Memory B cell (primary cell): ENCODE measurements at regions not wholly inside any gene's neighbourhood (a gene's known extent, or its start where the extent isn't known, plus 50 kb on each side); places are given as distances from the start of the nearest gene placed in this dataset.

Source experiments
- ATAC-seq: fragments of 150-1000 bp; cut with Tn5 transposase; 2 replicates; pipeline ENCODE4 v1.10.0; 2021; ENCODE audit warnings: low read depth, mild to moderate bottlenecking, moderate library complexity
- DNase-seq, 2 donors: peaks; one replicate each; pipeline ENCODE4 v3.0.0; 2022; ENCODE audit warnings: low spot score in 2 of 2
- H3K27ac Mint-ChIP-seq: one replicate; pipeline ENCODE4 v1.8.0; 2022; ENCODE audit warnings: mild to moderate bottlenecking, moderate library complexity, mixed read lengths
- H3K27me3 Mint-ChIP-seq: one replicate; pipeline ENCODE4 v1.8.0; 2022; ENCODE audit warnings: mixed read lengths
- H3K36me3 Mint-ChIP-seq: one replicate; pipeline ENCODE4 v1.8.0; 2022; ENCODE audit warnings: mild to moderate bottlenecking, mixed read lengths
- H3K4me1 Mint-ChIP-seq: one replicate; pipeline ENCODE4 v1.8.0; 2022; ENCODE audit warnings: mixed read lengths
- H3K4me3 Mint-ChIP-seq: one replicate; pipeline ENCODE4 v1.8.0; 2022; ENCODE audit warnings: mild to moderate bottlenecking, moderate library complexity, mixed read lengths
- H3K9me3 Mint-ChIP-seq: one replicate; pipeline ENCODE4 v1.8.0; 2022; ENCODE audit warnings: mixed read lengths

GRCh38 chr5:147050172-147050571 lies 171.6 kb upstream of the PPP2R2B start:
- no peak overlapping the region for H3K27ac Mint-ChIP-seq
- H3K27me3 Mint-ChIP-seq, result peaks cover 1% of the 10 kb centered on the region
- H3K9me3 Mint-ChIP-seq, result no peaks in the 10 kb centered on the region
- DNase-seq (no peak), ATAC-seq (no peak)
- H3K36me3 Mint-ChIP-seq, result no peaks in the 10 kb centered on the region
- no peaks in the 10 kb centered on the region for H3K4me1 Mint-ChIP-seq
- H3K4me3 Mint-ChIP-seq, result no peak overlapping the region

DNA sequence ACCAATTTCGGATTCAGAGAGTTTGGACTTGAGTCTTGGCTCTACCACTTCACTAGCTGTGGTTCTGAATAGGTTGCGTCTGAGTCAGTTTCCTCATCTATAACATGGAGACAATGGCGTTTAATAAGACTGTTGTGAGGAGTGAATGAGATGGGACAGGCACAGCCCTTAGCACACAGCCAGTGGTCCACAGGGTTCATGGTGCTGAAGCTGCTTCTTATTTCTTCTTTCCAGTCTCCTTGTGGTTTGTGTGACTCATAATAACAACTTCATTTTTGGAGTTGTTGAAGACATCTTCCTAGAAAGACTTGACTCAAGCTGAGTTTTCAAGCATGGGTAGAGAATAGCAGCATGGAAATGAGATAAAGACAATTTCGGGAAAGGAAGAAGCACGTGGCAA lies 172.6 kb upstream of the PPP2R2B start:
- no peak overlapping the region for H3K4me3 Mint-ChIP-seq
- no peak overlapping the region for H3K27ac Mint-ChIP-seq
- no peaks in the 10 kb centered on the region for H3K4me1 Mint-ChIP-seq
- DNase-seq (no peak), ATAC-seq (no peak)
- H3K9me3 Mint-ChIP-seq, result no peaks in the 10 kb centered on the region
- no peaks in the 10 kb centered on the region for H3K36me3 Mint-ChIP-seq
- peaks cover 1% of the 10 kb centered on the region for H3K27me3 Mint-ChIP-seq

GRCh38 chr5:147052519-147052918 lies 174.0 kb upstream of the PPP2R2B start:
- H3K4me1 Mint-ChIP-seq, result no peaks in the 10 kb centered on the region
- H3K27me3 Mint-ChIP-seq, result peaks cover 1% of the 10 kb centered on the region
- no peaks in the 10 kb centered on the region for H3K9me3 Mint-ChIP-seq
- DNase-seq (no peak), ATAC-seq (no peak)
- no peak overlapping the region for H3K27ac Mint-ChIP-seq
- H3K36me3 Mint-ChIP-seq, result no peaks in the 10 kb centered on the region
- no peak overlapping the region for H3K4me3 Mint-ChIP-seq

DNA sequence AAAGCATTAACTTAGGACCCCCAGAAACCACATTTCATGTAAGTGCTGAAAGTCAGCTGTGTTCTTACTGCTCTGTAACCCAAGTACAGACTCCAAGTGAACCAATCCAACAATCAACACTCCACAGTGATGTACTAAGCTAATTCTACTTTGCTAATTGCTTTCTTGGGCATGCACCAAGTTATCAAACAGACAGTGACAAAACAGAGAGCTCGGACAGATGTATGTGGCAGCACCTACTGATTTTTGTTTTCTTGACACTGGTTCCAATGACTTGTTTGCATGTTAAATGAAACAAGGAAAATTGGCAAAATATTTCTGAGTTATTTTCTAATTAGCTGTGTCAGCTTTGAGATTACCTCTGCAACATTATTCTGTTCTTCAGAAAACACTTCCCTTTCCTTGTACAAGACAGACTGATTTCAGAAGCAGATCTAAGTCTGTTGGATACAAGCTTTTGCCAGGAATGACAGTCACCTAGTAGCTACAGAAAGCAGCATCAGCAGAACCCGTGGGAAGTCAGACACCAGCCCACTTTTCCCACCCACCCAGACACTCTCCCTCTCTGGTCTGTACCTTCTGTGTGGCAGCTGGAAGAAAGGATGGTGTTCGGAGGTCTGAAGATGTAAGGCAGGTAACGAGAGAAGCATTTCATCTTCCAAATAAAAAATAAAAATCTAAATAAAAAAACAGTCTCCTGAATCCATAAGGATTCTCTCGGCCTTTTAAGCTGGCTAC lies 176.7 kb upstream of the PPP2R2B start:
- no peaks in the 10 kb centered on the region for H3K9me3 Mint-ChIP-seq
- ATAC-seq, result no peak
- no peaks in the 10 kb centered on the region for H3K4me1 Mint-ChIP-seq
- no peak for DNase-seq
- H3K27ac Mint-ChIP-seq, result no peak overlapping the region
- no peaks in the 10 kb centered on the region for H3K36me3 Mint-ChIP-seq
- H3K27me3 Mint-ChIP-seq, result no peaks in the 10 kb centered on the region
- H3K4me3 Mint-ChIP-seq, result no peak overlapping the region

- Mint-ChIP-seq H3K4me3 (no peak overlapping the region), H3K27ac (no peak overlapping the region)
Observed at GRCh38 chr5:147055850-147056566, 177.5 kb upstream of the PPP2R2B start.

GRCh38 chr5:147057051-147057450 lies 177.8 kb upstream of the STK32A start:
- Mint-ChIP-seq H3K27ac (no peak overlapping the region), H3K27me3 (no peaks in the 10 kb centered on the region), H3K36me3 (no peaks in the 10 kb centered on the region), H3K9me3 (no peaks in the 10 kb centered on the region), H3K4me1 (no peaks in the 10 kb centered on the region), H3K4me3 (no peak overlapping the region)
- DNase-seq (no peak), ATAC-seq (no peak)

More at GRCh38 chr5:147055850-147056566, 177.5 kb upstream of the PPP2R2B start:
- H3K9me3 Mint-ChIP-seq, result no peaks in the 10 kb centered on the region
- no peaks in the 10 kb centered on the region for H3K4me1 Mint-ChIP-seq
- no peak for DNase-seq
- no peaks in the 10 kb centered on the region for H3K36me3 Mint-ChIP-seq
- ATAC-seq, result no peak
- H3K27me3 Mint-ChIP-seq, result no peaks in the 10 kb centered on the region

GRCh38 chr5:147061431-147061830 lies 173.4 kb upstream of the STK32A start:
- Mint-ChIP-seq H3K4me1 (no peaks in the 10 kb centered on the region), H3K36me3 (no peaks in the 10 kb centered on the region), H3K9me3 (peaks cover 6% of the 10 kb centered on the region), H3K27me3 (peaks cover 1% of the 10 kb centered on the region), H3K27ac (no peak overlapping the region), H3K4me3 (no peak overlapping the region)
- ATAC-seq (no peak), DNase-seq (no peak)

- Mint-ChIP-seq H3K27me3 (peaks cover 1% of the 10 kb centered on the region), H3K4me1 (no peaks in the 10 kb centered on the region), H3K27ac (no peak overlapping the region), H3K9me3 (peaks cover 8% of the 10 kb centered on the region), H3K36me3 (no peaks in the 10 kb centered on the region), H3K4me3 (no peak overlapping the region)
- no peak for ATAC-seq
- no peak for DNase-seq
Observed at GRCh38 chr5:147062427-147062826, 172.4 kb upstream of the STK32A start.

DNA sequence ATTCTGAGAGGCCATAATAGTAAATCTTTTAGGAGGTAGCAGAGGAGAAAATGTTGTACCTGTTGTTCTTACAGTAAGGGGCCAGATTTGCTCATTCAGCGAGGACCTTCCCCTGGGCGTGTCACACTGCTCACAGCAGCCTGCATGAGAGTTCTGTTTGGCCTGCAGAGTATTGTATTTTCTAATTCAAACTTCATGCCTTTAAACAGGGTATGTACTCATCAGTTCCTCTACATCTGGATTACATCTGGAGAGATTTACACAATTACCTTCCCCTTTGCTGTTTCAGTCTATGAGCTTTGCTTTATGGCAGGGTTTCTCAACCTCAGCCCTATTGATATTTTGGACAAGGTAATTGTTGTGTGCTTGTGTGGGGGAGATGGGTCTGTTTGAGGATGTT lies 170.9 kb upstream of the STK32A start:
- peaks cover 8% of the 10 kb centered on the region for H3K9me3 Mint-ChIP-seq
- no peak overlapping the region for H3K4me3 Mint-ChIP-seq
- H3K27me3 Mint-ChIP-seq, result peaks cover 1% of the 10 kb centered on the region
- no peak overlapping the region for H3K27ac Mint-ChIP-seq
- ATAC-seq (no peak), DNase-seq (no peak)
- no peaks in the 10 kb centered on the region for H3K36me3 Mint-ChIP-seq
- H3K4me1 Mint-ChIP-seq, result no peaks in the 10 kb centered on the region

- no peak overlapping the region for H3K27ac Mint-ChIP-seq
- H3K4me1 Mint-ChIP-seq, result no peaks in the 10 kb centered on the region
- no peak for ATAC-seq
- no peaks in the 10 kb centered on the region for H3K36me3 Mint-ChIP-seq
- no peak for DNase-seq
- peaks cover 8% of the 10 kb centered on the region for H3K9me3 Mint-ChIP-seq
- H3K27me3 Mint-ChIP-seq, result peaks cover 1% of the 10 kb centered on the region
- H3K4me3 Mint-ChIP-seq, result no peak overlapping the region
Observed at GRCh38 chr5:147065071-147065470, 169.8 kb upstream of the STK32A start.

GRCh38 chr5:147068998-147069397 lies 165.8 kb upstream of the STK32A start:
- no peaks in the 10 kb centered on the region for H3K4me1 Mint-ChIP-seq
- no peak overlapping the region for H3K27ac Mint-ChIP-seq
- no peak for DNase-seq
- no peak for ATAC-seq
- H3K36me3 Mint-ChIP-seq, result no peaks in the 10 kb centered on the region
- peaks cover 7% of the 10 kb centered on the region for H3K9me3 Mint-ChIP-seq
- no peaks in the 10 kb centered on the region for H3K27me3 Mint-ChIP-seq
- no peak overlapping the region for H3K4me3 Mint-ChIP-seq

DNA sequence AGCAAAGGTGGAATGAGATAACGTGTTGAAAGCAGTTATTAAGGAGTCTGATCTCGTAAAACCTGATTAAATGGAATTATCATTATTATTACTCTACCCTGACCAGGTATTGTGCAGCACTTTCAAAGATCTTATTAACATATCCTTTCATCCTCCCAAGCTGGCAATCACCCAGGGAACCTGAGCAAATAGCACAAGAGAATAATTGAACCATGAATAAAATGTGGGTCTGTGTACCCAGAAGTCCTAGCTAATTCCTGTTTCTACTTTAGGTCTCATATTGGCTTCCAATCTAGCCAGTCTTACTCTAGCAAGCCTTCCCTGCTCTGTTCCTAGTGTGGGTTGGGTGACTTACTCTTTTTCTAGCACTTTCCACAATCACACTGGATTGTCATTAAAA lies 162.2 kb upstream of the STK32A start:
- Mint-ChIP-seq H3K27me3 (no peaks in the 10 kb centered on the region), H3K36me3 (no peaks in the 10 kb centered on the region)

DNA sequence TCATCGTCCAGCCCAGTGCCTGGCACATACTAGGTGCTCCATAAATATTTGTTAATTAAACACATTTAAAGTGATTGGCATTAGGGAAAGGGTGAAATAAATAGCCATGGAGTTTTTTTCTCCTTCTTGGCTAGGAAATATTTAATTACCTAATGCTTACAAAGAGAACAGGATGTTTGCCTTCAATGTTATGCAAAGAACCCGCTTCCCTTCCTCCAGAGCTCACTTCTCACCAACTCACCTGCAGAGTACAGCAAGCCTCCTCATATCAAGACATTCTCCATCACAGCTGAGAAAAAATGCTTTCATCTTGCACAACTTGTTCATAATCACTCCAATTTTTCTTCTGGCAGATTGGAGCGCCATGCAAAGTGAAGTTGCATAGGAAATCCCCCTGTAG lies 161.7 kb upstream of the STK32A start:
- peaks cover 2% of the 10 kb centered on the region for H3K9me3 Mint-ChIP-seq
- no peaks in the 10 kb centered on the region for H3K27me3 Mint-ChIP-seq
- ATAC-seq (no peak), DNase-seq (no peak)
- no peak overlapping the region for H3K4me3 Mint-ChIP-seq
- no peaks in the 10 kb centered on the region for H3K36me3 Mint-ChIP-seq
- H3K4me1 Mint-ChIP-seq, result no peaks in the 10 kb centered on the region
- no peak overlapping the region for H3K27ac Mint-ChIP-seq

More for the DNA sequence above, 162.2 kb upstream of the STK32A start:
- Mint-ChIP-seq H3K4me1 (no peaks in the 10 kb centered on the region), H3K27ac (no peak overlapping the region), H3K4me3 (no peak overlapping the region), H3K9me3 (peaks cover 2% of the 10 kb centered on the region)
- ATAC-seq, result no peak
- DNase-seq, result no peak

- H3K9me3 Mint-ChIP-seq, result peaks cover 2% of the 10 kb centered on the region
- no peak for ATAC-seq
Observed at GRCh38 chr5:147075187-147075586, 159.6 kb upstream of the STK32A start.

DNA sequence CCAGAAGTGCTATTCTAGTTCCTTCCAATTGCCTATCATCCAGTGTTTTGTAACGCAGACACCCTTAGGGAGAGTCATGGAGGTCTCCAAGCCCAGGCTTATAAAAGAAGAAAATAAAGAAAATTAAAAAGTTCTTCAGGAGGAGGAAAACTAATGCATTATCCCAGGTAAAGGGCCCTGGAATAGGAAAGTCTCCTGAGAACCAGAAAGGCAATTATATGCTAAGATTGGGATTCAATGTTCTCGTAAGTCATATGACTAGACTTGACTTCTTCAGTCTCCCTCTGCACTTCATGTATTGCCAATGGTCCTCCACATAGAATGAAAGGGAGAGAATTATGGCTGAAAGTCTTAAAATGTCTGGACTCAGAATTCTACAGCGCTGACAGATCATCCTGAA lies 154.4 kb upstream of the STK32A start:
- DNase-seq (no peak), ATAC-seq (no peak)
- H3K36me3 Mint-ChIP-seq, result no peaks in the 10 kb centered on the region
- no peaks in the 10 kb centered on the region for H3K27me3 Mint-ChIP-seq
- no peaks in the 10 kb centered on the region for H3K4me1 Mint-ChIP-seq
- peaks cover 1% of the 10 kb centered on the region for H3K9me3 Mint-ChIP-seq
- no peak overlapping the region for H3K4me3 Mint-ChIP-seq
- no peak overlapping the region for H3K27ac Mint-ChIP-seq

More at GRCh38 chr5:147075187-147075586, 159.6 kb upstream of the STK32A start:
- H3K4me1 Mint-ChIP-seq, result no peaks in the 10 kb centered on the region
- no peak for DNase-seq
- no peaks in the 10 kb centered on the region for H3K27me3 Mint-ChIP-seq
- H3K27ac Mint-ChIP-seq, result no peak overlapping the region
- H3K36me3 Mint-ChIP-seq, result no peaks in the 10 kb centered on the region
- no peak overlapping the region for H3K4me3 Mint-ChIP-seq
